HG02571 (cell line): ENCODE measurements at regions not wholly inside any gene's neighbourhood (a gene's known extent, or its start where the extent isn't known, plus 50 kb on each side); places are given as distances from the start of the nearest gene placed in this dataset.
"Not testable (repeated sequence)": the region's sequence is repeated elsewhere in the genome, so short reads cannot be mapped to it uniquely, and the experiment has no call there.

Experiments used
- ATAC-seq: cut with Tn5 transposase; IDR thresholded peaks from one replicate; pipeline ENCODE4 v1.9.1; 2021; ENCODE audit warnings: mild to moderate bottlenecking, moderate library complexity; ENCODE audit not compliant: unreplicated experiment

DNA sequence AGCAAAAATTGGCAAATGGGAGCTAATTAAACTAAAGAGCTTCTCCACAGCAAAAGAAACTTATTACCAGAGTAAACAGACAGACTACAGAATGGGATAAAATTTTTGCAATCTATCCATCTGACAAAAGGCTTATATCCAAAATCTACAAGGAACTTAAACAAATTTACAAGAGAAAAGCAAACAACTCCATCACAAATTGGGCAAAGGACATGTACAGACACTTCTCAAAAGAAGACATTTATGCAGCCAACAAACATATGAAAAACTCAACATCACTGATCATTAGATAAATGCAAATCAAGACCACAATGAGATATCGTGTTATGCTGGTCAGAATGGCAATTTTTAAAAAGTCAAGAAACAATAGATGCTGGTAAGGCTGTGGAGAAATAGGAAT lies 315.6 kb downstream of the DMAC1 start:
- ATAC-seq, result not testable (repeated sequence)

DNA sequence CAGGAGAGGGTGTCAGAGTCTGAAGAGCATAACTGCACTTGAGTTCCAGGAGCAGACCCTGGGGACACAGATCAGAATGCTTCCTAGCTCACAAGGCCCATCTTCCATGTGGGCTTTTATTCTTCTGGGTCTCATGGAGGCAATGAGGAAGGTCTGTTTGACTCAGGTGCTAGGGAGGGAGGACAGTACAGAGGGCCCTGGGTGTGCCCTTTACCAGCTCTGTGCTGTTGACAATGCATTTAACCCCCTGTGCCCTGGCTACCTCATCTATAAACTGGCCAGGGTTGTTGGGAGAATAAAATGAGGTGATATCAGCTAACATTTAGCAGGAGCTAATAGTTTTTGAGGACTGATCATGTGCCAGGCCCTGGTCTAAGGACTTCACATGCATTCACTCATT lies 318.0 kb downstream of the DMAC1 start:
- no peak for ATAC-seq

DNA sequence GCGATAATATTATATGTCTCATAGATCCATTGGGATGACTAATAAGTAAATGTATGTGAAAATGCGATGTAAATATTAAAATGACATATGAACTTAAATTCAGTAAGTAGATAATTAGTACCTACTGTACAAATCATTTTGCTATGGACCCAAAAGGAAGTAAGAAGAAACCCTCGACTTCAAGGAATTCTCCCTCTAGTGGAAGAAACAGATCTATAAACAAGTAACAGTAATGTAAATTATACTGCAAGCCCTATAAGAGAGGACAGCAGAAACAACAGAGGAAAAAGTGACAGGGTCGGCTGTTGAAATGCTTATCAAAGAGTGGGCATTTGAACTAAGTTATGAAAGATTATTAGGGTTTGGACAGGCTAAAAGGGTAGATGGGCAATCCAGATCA lies 320.3 kb downstream of the DMAC1 start:
- no peak for ATAC-seq

DNA sequence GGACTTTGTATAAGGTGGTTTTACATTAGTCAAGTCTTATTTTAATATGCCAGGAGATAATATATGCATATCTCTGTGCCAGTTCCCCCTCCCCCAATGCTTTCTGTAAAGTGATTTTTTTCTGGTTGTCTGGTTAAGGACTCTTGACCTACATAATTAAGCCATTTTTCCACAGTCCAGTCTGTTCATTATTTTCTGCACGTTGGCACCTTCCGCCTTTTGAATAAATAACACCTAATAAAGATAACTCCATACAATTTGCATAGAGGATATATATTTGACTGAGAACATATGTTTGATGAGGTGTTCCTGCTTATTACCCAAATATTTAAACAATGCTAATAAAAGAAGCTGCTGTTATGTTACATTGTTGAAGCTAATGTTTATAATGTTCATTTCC lies 320.9 kb downstream of the DMAC1 start:
- no peak for ATAC-seq

DNA sequence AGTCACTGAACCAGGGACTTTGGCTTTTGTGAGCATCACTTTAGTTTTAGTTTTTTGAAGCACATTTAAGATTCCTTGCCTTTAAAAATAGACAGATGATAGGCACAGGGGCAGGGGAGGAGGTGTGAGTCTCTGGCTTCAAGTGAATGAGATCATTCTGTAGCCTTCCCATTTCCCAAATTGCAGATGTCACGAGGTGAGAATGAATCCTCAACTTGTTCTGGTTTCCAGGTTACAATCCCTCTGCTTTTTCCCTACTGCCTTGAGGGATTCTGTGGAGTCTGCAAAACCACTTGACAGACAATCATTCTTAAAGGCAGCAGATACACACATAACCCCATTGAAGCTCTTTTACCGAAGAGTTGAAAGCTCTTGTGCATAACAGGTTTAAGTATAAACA lies 332.4 kb downstream of the DMAC1 start:
- ATAC-seq, result no peak

- no peak for ATAC-seq
These were observed 337.8 kb downstream of the DMAC1 start for GRCh38 chr9:7461791-7462190.

GRCh38 chr9:7456793-7457530 lies 342.6 kb downstream of the DMAC1 start:
- no peak for ATAC-seq

DNA sequence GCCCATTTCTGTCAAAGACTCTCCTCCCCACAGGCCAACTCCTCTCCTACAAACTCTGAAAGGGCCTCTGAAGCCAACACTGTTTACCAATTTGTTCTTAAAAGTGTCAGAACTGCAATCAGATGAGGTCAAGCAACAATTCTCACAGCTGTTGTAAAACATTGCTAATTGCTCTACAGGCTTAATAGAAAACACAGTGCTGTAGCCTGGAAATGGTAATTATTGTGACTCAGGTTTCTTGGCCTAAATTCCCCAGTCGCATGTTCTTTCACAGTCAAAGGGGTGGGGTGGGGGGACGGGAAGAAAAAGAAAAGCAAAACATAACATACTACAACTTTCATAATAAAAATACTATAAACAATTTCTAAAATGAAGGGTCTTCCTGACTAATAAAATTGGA lies 343.2 kb downstream of the DMAC1 start:
- no peak for ATAC-seq

DNA sequence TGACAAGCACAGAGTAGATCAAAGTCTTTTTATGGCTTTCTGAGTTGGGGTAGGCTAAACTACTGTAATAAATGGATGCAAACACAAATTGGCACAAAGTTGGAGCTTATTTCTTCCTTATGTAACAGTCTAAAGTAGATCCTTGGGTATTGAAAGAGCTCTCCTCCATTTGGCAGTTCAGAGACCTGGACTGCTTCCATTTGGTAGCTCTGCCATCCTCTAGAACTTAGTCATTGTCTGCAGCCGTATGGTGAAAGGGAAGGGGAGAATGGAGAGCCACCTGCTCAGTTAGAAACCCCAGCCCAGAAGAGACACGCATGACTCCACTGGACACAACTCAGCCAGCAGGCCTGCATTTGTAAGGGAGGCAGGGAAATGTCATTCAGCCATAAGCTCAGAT lies 345.0 kb downstream of the DMAC1 start:
- ATAC-seq, result no peak

DNA sequence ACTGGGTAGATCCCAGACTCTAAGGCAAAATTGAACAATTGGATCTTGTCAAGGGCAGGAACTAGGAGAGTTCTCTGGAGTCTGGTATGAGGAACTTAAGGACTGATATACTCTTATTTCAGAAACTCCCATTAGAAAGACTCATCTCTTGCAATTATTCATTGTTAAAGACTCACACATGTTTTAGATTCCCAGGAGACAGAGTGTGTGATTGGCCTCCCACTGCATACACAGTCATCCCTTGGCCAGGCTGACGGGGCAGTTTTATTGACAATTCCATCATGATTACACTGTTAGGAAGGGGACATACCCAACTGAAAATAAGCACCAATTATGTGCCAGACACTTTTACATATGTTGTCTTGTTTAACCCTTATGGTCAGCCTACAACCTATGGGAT lies 347.2 kb downstream of the DMAC1 start:
- ATAC-seq, result no peak

DNA sequence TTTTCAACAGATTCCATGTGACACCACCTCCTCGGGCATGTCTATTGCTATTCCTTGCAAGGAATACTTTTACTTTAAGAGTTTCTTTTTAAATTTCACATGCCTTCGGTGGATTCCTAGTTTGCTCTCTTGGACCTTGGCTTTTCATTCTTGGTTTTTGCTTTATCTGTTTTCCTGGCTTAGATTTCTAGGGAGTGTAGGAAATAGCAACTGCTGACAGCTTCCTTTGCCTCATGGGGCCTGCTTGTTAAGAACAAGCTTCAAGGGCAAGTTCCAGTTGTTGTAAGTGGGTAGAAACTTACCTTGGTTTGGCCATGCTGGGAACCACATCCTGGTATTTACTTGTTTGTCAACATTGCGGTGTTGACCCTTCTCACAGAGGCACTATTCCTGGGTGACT lies 348.5 kb downstream of the DMAC1 start:
- no peak for ATAC-seq

DNA sequence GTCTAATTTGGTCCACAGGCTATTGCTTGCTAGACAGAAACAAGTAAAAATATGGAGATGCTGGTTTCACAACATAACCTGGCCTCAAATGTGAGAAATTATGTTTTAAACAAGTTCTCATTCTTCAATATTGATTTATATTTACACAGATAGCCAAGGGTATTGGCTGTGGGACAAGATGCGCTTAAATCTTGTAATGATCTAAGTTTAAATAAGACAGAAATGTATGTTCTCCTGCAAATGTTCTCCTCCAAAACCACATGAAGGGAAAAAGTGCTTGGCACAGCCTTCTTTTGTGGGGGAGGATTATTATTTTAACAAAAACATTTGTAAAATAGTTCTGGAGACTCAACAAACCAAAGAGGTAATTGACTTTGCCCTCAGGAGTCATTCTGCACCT lies 356.0 kb downstream of the DMAC1 start:
- no peak for ATAC-seq

- no peak for ATAC-seq
These were observed 360.1 kb downstream of the DMAC1 start for GRCh38 chr9:7439355-7439995.

GRCh38 chr9:7436754-7437153 lies 362.8 kb downstream of the DMAC1 start:
- no peak for ATAC-seq

DNA sequence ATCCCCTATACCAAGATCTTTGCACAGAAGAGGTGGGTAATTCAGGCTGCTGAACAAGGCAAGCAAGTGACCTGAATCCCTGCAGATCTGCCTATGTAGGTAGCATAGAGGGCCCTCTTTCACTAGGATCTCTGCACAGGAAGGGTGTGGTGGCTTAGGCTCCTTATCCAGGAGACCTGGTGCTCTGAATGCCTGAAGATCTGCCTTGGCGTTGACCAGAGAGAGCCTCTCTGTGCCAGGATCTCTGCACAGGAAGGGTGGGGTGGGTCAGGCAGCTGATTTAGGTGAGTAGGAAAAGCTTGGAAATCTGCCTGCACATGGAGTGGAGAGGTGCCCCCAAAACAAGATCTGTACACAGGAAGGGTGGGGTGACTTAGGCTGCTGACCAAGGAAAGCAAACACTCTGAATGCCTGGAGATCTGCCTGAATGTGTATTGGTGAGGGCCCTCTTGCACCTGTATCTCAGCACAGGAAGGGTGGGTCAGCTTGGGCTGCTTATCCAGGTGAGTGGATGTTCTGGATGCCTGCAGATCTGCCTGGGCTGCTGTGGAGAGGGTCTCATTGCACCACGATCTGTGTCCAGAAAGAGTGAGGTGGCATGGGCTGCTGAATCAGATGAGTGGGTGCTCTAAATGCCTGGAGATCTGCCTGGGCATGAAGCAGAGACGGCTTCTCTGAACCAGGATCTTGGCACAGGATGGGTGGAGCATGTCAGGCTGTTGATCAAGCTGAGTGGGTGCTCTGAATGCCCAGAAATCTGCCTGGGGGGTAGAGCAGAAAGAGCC lies 365.9 kb downstream of the DMAC1 start:
- no peak for ATAC-seq

DNA sequence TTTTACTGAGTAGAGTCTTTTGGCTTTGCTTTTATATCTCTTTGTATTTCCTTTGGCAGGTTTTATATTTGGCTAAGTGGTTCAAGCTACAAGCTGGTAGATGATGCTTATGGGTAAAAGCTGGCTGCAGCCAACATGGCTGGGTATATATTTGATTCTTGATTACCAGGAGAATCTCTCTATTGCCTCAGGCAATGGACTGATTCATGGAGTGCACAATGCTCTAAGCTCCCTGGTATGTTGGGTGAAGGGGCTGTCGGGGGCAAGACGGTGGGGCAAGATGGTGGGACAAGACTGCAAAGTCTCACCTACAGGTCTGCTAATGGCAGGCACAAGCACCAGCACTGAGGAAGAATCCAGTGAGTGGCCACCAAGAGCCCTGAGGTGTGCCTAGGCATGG lies 366.6 kb downstream of the DMAC1 start:
- ATAC-seq, result no peak

GRCh38 chr9:7417397-7417796 lies 382.2 kb downstream of the DMAC1 start:
- ATAC-seq, result not testable (repeated sequence)

DNA sequence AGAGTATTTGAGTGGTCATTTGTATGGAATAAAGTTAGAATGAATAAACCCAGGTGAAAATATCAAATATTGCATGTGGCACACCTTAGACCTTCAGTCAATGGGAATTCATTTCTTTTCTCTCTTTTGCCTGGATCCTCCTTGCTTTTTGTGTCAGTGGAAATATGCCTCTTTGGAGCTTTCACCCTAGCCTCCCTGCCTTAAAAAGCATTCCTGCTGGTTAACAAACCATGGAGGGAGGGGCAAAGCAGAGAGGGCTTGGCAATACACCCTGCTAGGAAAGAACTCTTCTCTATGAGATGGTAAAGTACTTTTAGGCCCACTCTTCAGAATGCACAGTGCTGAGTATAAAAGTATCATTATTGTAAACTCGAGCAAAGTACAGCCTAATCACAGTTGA lies 383.7 kb downstream of the DMAC1 start:
- ATAC-seq, result no peak

GRCh38 chr9:7408845-7409244 lies 390.7 kb downstream of the DMAC1 start:
- ATAC-seq, result no peak

DNA sequence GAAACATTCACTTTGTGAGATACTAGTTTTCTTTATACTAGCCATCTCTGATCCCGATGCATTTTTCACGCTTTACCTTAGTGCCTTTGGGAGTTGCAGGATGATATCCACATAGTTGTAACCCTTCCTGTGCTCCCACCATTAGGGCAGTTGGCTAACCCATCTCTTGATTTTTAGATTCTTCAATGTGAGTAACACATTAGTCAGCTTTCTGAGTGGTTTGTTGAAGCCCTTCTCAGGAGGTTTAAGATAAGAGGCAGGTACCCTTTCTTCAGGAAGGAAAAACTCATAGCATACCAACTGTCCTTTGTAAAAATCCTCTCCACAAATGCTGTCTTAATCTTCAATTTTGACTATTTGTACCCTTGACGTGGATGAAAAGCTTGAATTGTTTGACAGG lies 392.3 kb downstream of the DMAC1 start:
- no peak for ATAC-seq

DNA sequence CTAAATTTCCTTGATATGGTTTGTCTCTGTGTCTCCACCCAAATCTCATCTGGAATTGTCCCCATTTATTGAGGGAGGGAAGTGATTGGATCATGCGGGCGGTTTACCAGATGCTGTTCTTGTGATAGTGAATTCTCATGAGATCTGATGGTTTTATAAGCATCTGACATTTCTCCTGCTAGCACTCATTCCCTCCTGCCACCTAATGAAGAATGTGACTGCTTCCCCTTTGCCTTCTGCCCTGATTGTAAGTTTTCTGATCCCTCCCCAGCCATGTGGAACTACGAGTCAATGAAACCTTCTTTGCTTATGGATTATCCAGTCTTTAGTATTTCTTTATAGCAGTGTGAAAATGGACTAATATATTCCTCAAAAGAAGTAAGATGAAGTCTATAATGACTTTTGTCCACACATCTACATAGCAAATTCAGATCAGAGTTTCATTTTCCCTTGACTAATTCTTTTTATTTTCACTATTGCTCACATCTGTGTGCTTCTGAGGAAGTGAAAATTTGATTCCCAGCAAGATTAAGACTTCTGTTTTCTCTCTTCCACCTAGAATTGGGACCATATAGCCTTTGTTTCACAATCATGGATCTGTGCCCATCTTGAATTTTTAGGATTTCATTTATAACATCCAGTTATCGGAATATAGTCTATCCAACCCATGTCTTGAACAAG lies 393.5 kb downstream of the DMAC1 start:
- ATAC-seq, result no peak
